Stimulated activated CD8-positive, alpha-beta memory T cell treated with anti-CD3 and anti-CD28 coated beads, Interleukin-4, amount 100 ng/mL, for 1 hour (primary cell): ENCODE measurements at regions not wholly inside any gene's neighbourhood (a gene's known extent, or its start where the extent isn't known, plus 50 kb on each side); places are given as distances from the start of the nearest gene placed in this dataset.

Experiments used
- DNase-seq, 2 donors: peaks; one replicate each; pipeline ENCODE4 v3.0.0-alpha.2; 2020; ENCODE audit warnings: low read depth in 2 of 2, low spot score in 1 of 2

GRCh38 chr13:22470075-22470474 is 710.7 kb upstream of the SGCG start:
- DNase-seq = no peak

- DNase-seq = no peak
Observed at GRCh38 chr13:22482496-22483000, 698.2 kb upstream of the SGCG start.

GRCh38 chr13:22483276-22483675 is 697.5 kb upstream of the SGCG start:
- DNase-seq = no peak

- DNase-seq = no peak
Observed at GRCh38 chr13:22486490-22486889, 694.3 kb upstream of the SGCG start.

GRCh38 chr13:22487932-22488331 is 692.8 kb upstream of the SGCG start:
- DNase-seq = no peak

GRCh38 chr13:22489771-22490170 is 691.0 kb upstream of the SGCG start:
- no peak for DNase-seq

GRCh38 chr13:22495819-22496218 is 685.0 kb upstream of the SGCG start:
- DNase-seq = no peak

- DNase-seq = no peak
Observed at GRCh38 chr13:22496803-22497508, 683.8 kb upstream of the SGCG start.

GRCh38 chr13:22497991-22498780 is 682.6 kb upstream of the SGCG start:
- no peak for DNase-seq

- no peak for DNase-seq
Observed at GRCh38 chr13:22499919-22500318, 680.9 kb upstream of the SGCG start.

GRCh38 chr13:22505489-22505888 is 675.3 kb upstream of the SGCG start:
- DNase-seq = no peak

- DNase-seq = no peak
Observed at GRCh38 chr13:22506096-22506691, 674.6 kb upstream of the SGCG start.

GRCh38 chr13:22517544-22517943 is 663.2 kb upstream of the SGCG start:
- no peak for DNase-seq

GRCh38 chr13:22536851-22537250 is 643.9 kb upstream of the SGCG start:
- no peak for DNase-seq

GRCh38 chr13:22538400-22538799 is 642.4 kb upstream of the SGCG start:
- no peak for DNase-seq

GRCh38 chr13:22549126-22549525 is 631.7 kb upstream of the SGCG start:
- no peak for DNase-seq

- DNase-seq = no peak
Observed at GRCh38 chr13:22561581-22561980, 619.2 kb upstream of the SGCG start.

- DNase-seq = no peak
Observed at GRCh38 chr13:22562116-22562515, 618.7 kb upstream of the SGCG start.

- no peak for DNase-seq
Observed at GRCh38 chr13:22563272-22563671, 617.5 kb upstream of the SGCG start.

- DNase-seq = no peak
Observed at GRCh38 chr13:22569811-22570210, 611.0 kb upstream of the SGCG start.

GRCh38 chr13:22589880-22590279 is 590.9 kb upstream of the SGCG start:
- DNase-seq = no peak

- no peak for DNase-seq
Observed at GRCh38 chr13:22592515-22592914, 588.3 kb upstream of the SGCG start.
